GM12891 (cell line): ENCODE measurements at regions not wholly inside any gene's neighbourhood (a gene's known extent, or its start where the extent isn't known, plus 50 kb on each side); places are given as distances from the start of the nearest gene placed in this dataset.

Experiments used
- DNase-seq: peaks from one replicate; pipeline ENCODE4 v3.0.0; 2011; ENCODE audit warnings: low spot score; ENCODE audit not compliant: insufficient read length
- FAIRE-seq: peaks from 2 replicates; lab custom pipeline; 2011; peaks lifted over from hg19 to GRCh38; lab: Jason Lieb, UNC
- PAX5 ChIP-seq: IDR thresholded peaks from 2 replicates; pipeline ENCODE4 v1.6.1; 2011; ENCODE audit warnings: low read length, moderate library complexity, mild to moderate bottlenecking; ENCODE audit not compliant: insufficient read depth, severe bottlenecking
- POLR2A ChIP-seq: IDR thresholded peaks from 2 replicates; pipeline ENCODE4 v1.6.1; 2011; ENCODE audit warnings: low read depth, low read length, control low read depth
- POLR2AphosphoS5 ChIP-seq: IDR thresholded peaks from 2 replicates; pipeline ENCODE4 v1.6.1; 2011; ENCODE audit warnings: low read depth, low read length, control low read depth
- POU2F2 ChIP-seq: IDR thresholded peaks from 2 replicates; pipeline ENCODE4 v1.6.1; 2011; ENCODE audit warnings: low read depth, mild to moderate bottlenecking, control low read depth, low read length, moderate library complexity
- SPI1 ChIP-seq: IDR thresholded peaks from 2 replicates; pipeline ENCODE4 v1.6.1; 2011; ENCODE audit warnings: low read depth, low read length, control low read depth
- TAF1 ChIP-seq: IDR thresholded peaks from 2 replicates; pipeline ENCODE4 v1.6.1; 2011; ENCODE audit warnings: low read depth, low read length, control low read depth

DNA sequence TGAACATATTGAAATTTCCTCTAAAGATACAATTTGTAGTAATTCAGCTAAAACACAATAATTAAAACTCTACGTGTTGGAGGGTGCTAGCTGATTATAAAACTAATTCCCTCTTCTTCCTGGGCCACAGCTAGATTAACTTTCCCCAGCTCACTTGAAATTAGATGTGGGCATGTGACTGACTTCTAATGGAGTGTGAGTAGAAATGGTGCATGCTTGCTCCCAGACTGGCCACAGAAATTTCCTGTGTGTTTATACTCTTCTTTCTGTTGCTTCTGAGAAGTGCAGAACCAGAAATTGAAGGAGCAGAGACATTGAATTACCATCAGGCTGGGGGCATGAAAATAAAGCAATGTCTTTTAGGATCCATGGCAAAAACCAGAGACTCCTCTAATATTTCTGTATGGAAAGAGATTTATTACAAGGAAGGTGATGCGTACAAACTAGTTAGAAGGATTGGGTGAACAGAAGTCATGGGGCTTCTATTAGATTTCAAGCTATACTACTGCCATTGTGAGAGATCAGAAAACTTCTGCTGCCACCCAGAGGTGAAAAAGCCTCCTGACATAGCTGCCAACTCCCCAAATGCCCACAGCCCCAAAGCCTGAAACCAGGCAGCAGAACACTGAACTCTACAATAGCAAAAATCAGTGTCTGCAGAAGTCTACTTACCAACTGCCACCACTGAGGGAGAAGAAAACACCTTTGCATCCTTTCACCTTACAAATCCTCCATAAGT lies 379.2 kb upstream of the MIR17HG start:
- TF ChIP-seq PAX5 (no peak), POLR2AphosphoS5 (no peak), POU2F2 (no peak), SPI1 (no peak), POLR2A (no peak), TAF1 (no peak)
- FAIRE-seq = no peak
- DNase-seq = peak; percentile 2

DNA sequence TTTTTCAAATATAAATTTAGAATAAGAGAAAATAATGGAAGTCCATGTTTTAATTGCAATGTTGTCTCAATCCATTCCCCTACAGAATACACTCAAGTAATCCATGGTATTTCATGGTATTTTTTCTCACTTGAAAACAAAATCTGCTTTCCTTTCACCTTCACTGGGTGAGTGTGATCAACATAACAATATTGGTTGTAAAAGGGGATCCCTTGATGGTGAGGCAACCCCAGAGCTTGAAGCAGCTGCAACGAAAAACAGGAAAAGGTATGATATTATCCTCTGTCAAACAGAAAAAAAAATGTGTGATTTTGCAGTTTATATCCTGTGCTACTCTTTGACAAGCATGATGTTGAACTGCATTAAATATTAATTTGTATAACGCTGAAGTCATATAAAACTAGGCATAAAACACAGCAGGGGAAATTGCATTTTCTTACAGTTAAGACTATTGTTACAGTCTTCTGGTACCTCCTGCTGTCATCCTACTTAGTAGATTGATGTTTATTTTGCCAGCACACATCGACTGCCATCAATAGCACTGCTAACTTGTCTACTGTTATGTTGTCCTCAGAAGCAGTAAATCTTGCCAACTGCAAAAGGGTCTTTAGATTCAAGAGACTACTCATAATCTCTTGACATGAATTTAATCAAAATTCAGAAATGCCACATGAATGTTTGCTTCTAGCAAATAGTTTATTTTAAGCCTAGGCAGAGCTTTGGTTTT lies 373.1 kb upstream of the MIR17HG start:
- no peak for TF ChIP-seq SPI1
- TF ChIP-seq POLR2AphosphoS5 = no peak
- no peak for TF ChIP-seq POLR2A
- TF ChIP-seq TAF1 = no peak
- no peak for TF ChIP-seq POU2F2
- no peak for FAIRE-seq
- DNase-seq = no peak

DNA sequence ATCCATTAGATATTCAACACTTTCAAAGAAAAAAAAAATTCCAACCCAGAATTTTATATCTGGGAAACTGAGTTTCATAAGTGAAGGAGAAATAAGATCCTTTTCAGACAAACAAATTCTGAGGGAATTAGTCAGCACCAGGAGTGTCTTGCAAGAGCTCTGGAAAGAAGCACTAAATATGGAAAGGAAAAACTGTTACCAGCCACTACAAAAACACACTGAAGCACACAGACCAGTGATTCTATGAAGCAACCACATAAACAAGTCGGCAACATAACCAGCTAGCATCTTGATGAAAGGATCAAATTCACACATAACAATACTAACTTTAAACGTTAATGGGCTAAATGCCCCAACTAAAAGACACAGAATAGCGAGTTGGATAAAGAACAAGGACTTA lies 368.4 kb upstream of the MIR17HG start:
- FAIRE-seq (no peak), DNase-seq (no peak)
- no peak for TF ChIP-seq POU2F2
- no peak for TF ChIP-seq POLR2A
- no peak for TF ChIP-seq TAF1
- TF ChIP-seq SPI1 = no peak
- TF ChIP-seq POLR2AphosphoS5 = no peak
- no peak for TF ChIP-seq PAX5

DNA sequence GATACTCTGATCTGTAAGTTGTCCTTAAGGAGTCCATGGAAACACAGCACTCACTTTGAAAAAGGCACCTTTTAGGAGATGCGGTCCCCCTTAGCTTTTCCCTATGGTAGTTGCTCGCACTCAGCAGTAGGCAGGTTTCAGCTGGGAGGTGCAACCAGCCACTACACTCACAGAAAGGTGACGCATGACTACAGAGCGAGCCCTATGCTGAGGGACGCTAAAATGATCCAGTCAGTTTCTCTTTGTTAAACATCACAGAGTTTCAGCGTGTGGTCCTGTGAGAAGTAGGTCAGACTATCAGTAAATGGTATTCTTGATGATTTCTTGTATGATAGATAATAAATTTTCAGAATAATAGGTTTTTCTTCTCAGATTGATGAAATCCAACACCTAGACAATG lies 362.7 kb upstream of the MIR17HG start:
- no peak for TF ChIP-seq SPI1
- no peak for TF ChIP-seq TAF1
- DNase-seq (no peak), FAIRE-seq (no peak)

DNA sequence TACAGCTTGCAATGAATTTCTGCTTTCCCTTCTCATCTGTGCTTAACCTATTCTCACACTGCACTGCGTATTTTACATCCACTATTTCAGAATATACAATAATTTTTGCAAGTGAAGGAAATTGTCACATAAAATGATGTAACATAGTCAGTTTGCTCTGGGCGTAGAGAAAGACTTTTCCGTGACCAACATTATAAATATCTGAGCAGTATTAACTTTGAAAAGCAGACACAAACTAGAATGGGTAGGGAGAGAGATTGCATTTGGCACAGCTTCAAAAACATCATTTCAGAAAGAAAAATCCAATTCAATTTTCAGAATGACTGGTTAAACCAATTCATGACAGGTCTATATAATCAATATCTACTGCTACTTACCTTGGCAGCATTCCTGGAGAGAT lies 352.5 kb upstream of the MIR17HG start:
- DNase-seq (no peak), FAIRE-seq (no peak)
- TF ChIP-seq POLR2A (no peak), POU2F2 (no peak), SPI1 (no peak), TAF1 (no peak), POLR2AphosphoS5 (no peak), PAX5 (no peak)

DNA sequence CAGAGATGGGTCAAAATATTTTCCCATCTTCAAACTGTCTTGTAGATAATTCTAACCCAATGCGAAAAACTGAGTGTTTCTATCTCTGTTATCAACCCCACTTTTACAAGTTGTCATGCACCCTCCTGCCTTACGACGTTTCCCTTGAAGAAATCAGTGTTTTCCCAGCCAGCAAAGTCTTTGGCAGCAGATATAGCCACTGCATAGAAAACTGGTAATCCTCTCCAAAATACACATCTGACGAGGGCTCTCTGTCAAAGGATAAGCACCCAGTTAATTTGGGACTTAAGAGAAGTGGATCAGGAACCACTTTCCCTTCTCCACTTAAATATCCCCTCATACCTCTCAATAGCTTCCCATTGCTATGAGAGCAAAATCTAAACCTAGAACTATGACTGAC lies 351.9 kb upstream of the MIR17HG start:
- DNase-seq (no peak), FAIRE-seq (no peak)
- TF ChIP-seq POU2F2 = no peak
- TF ChIP-seq POLR2AphosphoS5 = no peak
- no peak for TF ChIP-seq POLR2A
- TF ChIP-seq PAX5 = no peak
- no peak for TF ChIP-seq SPI1
- TF ChIP-seq TAF1 = no peak

DNA sequence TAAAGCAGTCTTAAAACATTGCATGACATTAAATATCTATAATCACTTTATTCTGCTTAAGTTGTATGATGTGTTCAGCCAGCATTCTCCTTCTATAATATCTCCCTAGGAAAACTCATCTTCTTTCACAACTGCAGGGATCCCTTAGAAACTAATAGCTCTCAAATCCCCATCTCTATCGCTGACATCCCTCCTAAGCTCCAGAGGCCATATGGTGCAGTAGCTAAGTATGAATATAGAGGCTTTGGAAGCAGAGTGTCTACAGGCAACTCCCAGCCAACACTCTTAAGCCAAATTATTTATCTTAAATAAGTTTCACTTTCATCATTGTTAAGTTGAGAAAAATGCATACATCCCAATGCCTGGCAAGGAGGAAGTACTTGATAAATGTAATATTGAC lies 349.5 kb upstream of the MIR17HG start:
- DNase-seq (no peak), FAIRE-seq (no peak)
- TF ChIP-seq POLR2AphosphoS5 = no peak
- TF ChIP-seq TAF1 = no peak
- no peak for TF ChIP-seq SPI1
- no peak for TF ChIP-seq POU2F2
- TF ChIP-seq PAX5 = no peak
- no peak for TF ChIP-seq POLR2A

DNA sequence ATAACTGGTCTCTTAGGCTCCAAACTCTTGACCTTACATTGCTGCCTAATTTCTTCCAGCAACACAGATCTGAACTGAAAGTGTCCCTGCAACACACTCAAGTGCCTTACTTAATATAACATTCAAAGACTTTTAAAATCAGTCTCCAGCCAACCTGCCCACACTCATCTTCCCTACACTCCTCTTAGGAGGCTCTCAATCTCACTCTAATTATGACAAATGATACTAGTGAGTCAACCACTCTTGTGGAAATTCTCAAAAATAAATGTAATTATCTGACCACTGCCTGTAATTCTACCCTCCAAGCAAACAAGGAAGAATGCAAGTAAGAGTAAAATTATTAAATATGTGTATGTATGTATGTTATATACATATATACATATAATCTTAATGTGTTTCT lies 348.1 kb upstream of the MIR17HG start:
- no peak for DNase-seq
- TF ChIP-seq TAF1 = no peak
- TF ChIP-seq PAX5 = no peak
- no peak for TF ChIP-seq POLR2AphosphoS5
- no peak for TF ChIP-seq SPI1
- no peak for TF ChIP-seq POU2F2
- TF ChIP-seq POLR2A = no peak
- FAIRE-seq = no peak

DNA sequence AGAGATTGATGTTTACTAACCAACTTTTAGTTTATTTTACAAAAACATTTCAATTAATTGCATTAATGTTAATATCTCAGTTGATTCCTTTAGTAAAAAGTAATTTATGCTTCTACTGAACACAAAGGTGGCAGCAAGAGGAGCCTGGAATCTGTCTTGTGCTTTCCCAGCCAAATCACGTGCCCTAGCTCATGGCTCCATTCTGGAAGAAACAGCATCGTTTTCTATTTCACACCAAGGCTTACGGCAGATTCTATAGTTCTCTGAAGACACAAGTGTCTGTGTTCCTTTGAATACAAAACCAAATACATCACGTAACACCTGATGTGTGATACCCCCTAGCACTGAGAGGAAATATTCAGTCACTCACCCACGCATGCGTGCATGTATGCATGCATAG lies 346.1 kb upstream of the MIR17HG start:
- FAIRE-seq (no peak), DNase-seq (no peak)
- no peak for TF ChIP-seq POU2F2
- TF ChIP-seq SPI1 = no peak
- no peak for TF ChIP-seq PAX5
- TF ChIP-seq TAF1 = no peak
- TF ChIP-seq POLR2A = no peak
- no peak for TF ChIP-seq POLR2AphosphoS5

DNA sequence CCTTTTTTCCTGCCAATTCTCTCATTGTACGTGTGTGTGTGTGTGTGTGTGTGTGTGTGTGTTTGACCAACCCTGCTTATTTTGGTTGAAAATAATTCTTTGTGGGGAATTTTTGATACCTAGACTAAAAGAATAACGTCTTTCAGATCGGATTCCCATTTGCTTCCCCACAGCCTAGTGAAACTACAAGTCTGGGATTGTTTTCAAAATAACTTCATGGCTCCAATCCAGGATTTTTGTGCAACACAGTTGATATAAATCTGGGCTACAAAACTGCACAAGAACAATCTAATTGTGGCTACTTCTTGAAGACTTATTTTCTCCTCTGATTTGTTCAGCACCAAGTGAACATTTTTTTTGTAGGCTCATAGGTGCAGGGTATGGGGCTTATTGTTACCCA lies 332.8 kb upstream of the MIR17HG start:
- FAIRE-seq (no peak), DNase-seq (no peak)
- no peak for TF ChIP-seq TAF1
